GM18861 (cell line): ENCODE measurements at regions not wholly inside any gene's neighbourhood (a gene's known extent, or its start where the extent isn't known, plus 50 kb on each side); places are given as distances from the start of the nearest gene placed in this dataset.
A peak's percentile ranks its signal among the peaks of the same experiment; 100 is the strongest.
"Not testable (repeated sequence)": the region's sequence is repeated elsewhere in the genome, so short reads cannot be mapped to it uniquely, and the experiment has no call there.

Experiments used
- ATAC-seq: cut with Tn5 transposase; IDR thresholded peaks from one replicate; pipeline ENCODE4 v1.9.1; 2021; ENCODE audit not compliant: unreplicated experiment

- no peak for ATAC-seq
These were observed 273.0 kb upstream of the PREP start for GRCh38 chr6:105675715-105676397.

- ATAC-seq = not testable (repeated sequence)
These were observed 270.1 kb upstream of the PREP start for GRCh38 chr6:105672856-105673538.

- no peak for ATAC-seq
These were observed 266.4 kb upstream of the PREP start for GRCh38 chr6:105669232-105669631.

GRCh38 chr6:105667056-105667455 is 264.2 kb upstream of the PREP start:
- no peak for ATAC-seq

- no peak for ATAC-seq
These were observed 262.0 kb upstream of the PREP start for GRCh38 chr6:105664931-105665330.

GRCh38 chr6:105651969-105652368 is 249.1 kb upstream of the PREP start:
- no peak for ATAC-seq

GRCh38 chr6:105650347-105650746 is 247.5 kb upstream of the PREP start:
- ATAC-seq = no peak

GRCh38 chr6:105649192-105649591 is 246.3 kb upstream of the PREP start:
- ATAC-seq = no peak

GRCh38 chr6:105648276-105648675 is 245.4 kb upstream of the PREP start:
- no peak for ATAC-seq

- peak; percentile 88 for ATAC-seq
These were observed 243.5 kb upstream of the PREP start for GRCh38 chr6:105646391-105646867.

GRCh38 chr6:105645958-105646357 is 243.1 kb upstream of the PREP start:
- no peak for ATAC-seq

- ATAC-seq = no peak
These were observed 242.3 kb upstream of the PREP start for GRCh38 chr6:105645156-105645555.

GRCh38 chr6:105644691-105645090 is 241.8 kb upstream of the PREP start:
- no peak for ATAC-seq

- ATAC-seq = no peak
These were observed 241.2 kb upstream of the PREP start for GRCh38 chr6:105644073-105644489.

GRCh38 chr6:105642708-105643107 is 239.8 kb upstream of the PREP start:
- no peak for ATAC-seq

GRCh38 chr6:105641504-105641903 is 238.6 kb upstream of the PREP start:
- no peak for ATAC-seq

- ATAC-seq = no peak
These were observed 236.2 kb upstream of the PREP start for GRCh38 chr6:105639124-105639523.

- ATAC-seq = no peak
These were observed 230.9 kb upstream of the PREP start for GRCh38 chr6:105633814-105634213.

GRCh38 chr6:105628156-105628860 is 225.4 kb upstream of the PREP start:
- no peak for ATAC-seq

GRCh38 chr6:105626295-105627158 is 223.6 kb upstream of the PREP start:
- no peak for ATAC-seq

- ATAC-seq = no peak
These were observed 221.1 kb upstream of the PREP start for GRCh38 chr6:105624021-105624420.
